ENCODE measurements at regions not wholly inside any gene's neighbourhood (a gene's known extent, or its start where the extent isn't known, plus 50 kb on each side); places are given as distances from the start of the nearest gene placed in this dataset.
"Not testable (repeated sequence)": the region's sequence is repeated elsewhere in the genome, so short reads cannot be mapped to it uniquely, and the experiment has no call there.

DNA sequence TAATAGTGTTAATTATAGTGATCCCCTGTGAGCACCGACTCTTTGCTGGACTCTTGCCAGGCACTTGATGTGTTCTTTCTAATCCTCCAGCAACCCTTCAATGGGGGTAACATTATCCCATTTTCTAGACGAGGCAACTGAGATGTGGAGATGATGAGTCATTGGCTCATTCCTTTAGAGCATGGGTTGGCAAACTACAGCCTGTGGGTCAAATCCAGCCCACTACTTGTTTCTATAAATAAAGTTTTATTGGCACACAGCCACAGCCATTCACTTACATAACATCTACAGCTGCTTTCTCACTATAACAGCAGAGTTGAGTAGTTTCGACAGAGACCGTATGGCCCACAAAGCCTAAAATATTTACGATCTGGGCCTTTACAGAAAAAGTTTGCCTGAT, 249.5 kb upstream of the KCNG1 start:
- ChIA-PET POLR2A (no interaction called here), CTCF (interaction anchor here (1.2 kb wide), 1 partner anchor 35 kb away, joined by 5 read pairs; no protein-coding TSS in a partner anchor)
- H3K79me2 ChIP-seq (ENCODE audit: insufficient read depth) = no peaks in the 10 kb centered on the region
- TF ChIP-seq FOSL2 (IDR thresholded peaks at IDR 0.05; ENCODE audit: borderline replicate concordance, low read depth) (peak; percentile 10; the same call in 1 of the 2 replicates), POLR2AphosphoS5 (IDR thresholded peaks at IDR 0.05; ENCODE audit: low read depth, low read length) (no peak), MEF2A (IDR thresholded peaks at IDR 0.05; ENCODE audit: borderline replicate concordance, low read depth) (peak; percentile 22; the same call in 1 of the 2 replicates), USF2 (IDR thresholded peaks at IDR 0.05; ENCODE audit: borderline replicate concordance, low read depth, low read length) (no peak), RCOR1 (IDR thresholded peaks at IDR 0.05; ENCODE audit: low read length) (no peak), NRF1 (IDR thresholded peaks at IDR 0.05; ENCODE audit: low read depth, low read length) (no peak), GABPA (IDR thresholded peaks at IDR 0.05; ENCODE audit: low read depth) (no peak), EP300 (IDR thresholded peaks at IDR 0.05; ENCODE audit: borderline replicate concordance in 1 of 2, low read depth in 1 of 2, low read length in 1 of 2) (no peak)
- no peaks in the 10 kb centered on the region for H3F3A ChIP-seq (replicated peaks; ENCODE audit: insufficient read depth)
- H3K4me1 ChIP-seq (ENCODE audit: control insufficient read depth in 1 of 2, insufficient read depth in 2 of 2, low read depth in 1 of 2, low read length in 1 of 2) = peaks cover 0 to 5% of the 10 kb centered on the region in 2 experiments; a peak in 1 of 4 replicates
- H3K9me2 ChIP-seq = no peaks in the 10 kb centered on the region
- no peaks in the 10 kb centered on the region for H4K20me1 ChIP-seq (ENCODE audit: insufficient read depth)
- no peaks in the 10 kb centered on the region for H3K36me3 ChIP-seq (replicated peaks in 1 of 2; ENCODE audit: control insufficient read depth in 1 of 2, insufficient read depth in 2 of 2, low read length in 1 of 2)
- H3K4me3 ChIP-seq (ENCODE audit: low read depth in 2 of 2, low read length in 1 of 2) = no peak overlapping the region
- no peak overlapping the region for H2AFZ ChIP-seq (ENCODE audit: low read depth)
- H3K4me2 ChIP-seq = no peak overlapping the region
- H3K9me3 ChIP-seq = no peaks in the 10 kb centered on the region
- no peak overlapping the region for H3K27ac ChIP-seq (ENCODE audit: low read depth in 2 of 2, low read length in 1 of 2)
- no peaks in the 10 kb centered on the region for H3K27me3 ChIP-seq (ENCODE audit: insufficient read depth)
- DNase-seq = no peak
- H3K9ac ChIP-seq = no peak overlapping the region
- 62% methylated on average over 5 of the region's 5 CpGs for WGBS (ENCODE audit: low lambda C conversion rate)

DNA sequence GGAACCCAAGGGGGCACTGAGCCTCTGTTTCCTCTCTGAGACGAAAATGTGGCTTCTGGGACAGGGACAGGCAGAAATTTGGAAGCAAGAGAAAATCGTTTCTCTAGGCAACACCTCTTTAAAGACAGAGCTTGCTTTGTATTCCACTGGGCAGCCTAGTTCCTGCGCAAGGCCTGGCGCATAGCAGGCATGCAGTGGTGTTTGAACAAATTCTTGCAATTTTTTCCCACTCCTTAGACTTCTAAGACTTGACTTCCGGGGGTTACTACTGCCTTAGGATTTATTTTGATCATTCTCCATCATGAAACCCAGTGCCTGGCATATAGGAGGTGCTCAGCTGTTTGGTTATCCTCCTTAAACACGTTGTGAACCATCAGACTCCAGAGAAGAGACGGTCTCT, 249.0 kb upstream of the KCNG1 start:
- no peak for DNase-seq
- H3K4me3 ChIP-seq (ENCODE audit: low read depth in 2 of 2, low read length in 1 of 2) = no peak overlapping the region
- no peaks in the 10 kb centered on the region for H4K20me1 ChIP-seq (ENCODE audit: insufficient read depth)
- H3K36me3 ChIP-seq (replicated peaks in 1 of 2; ENCODE audit: control insufficient read depth in 1 of 2, insufficient read depth in 2 of 2, low read length in 1 of 2) = no peaks in the 10 kb centered on the region
- H3K27ac ChIP-seq (ENCODE audit: low read depth in 2 of 2, low read length in 1 of 2) = no peak overlapping the region
- H3K4me1 ChIP-seq (ENCODE audit: control insufficient read depth in 1 of 2, insufficient read depth in 2 of 2, low read depth in 1 of 2, low read length in 1 of 2) = peaks cover 0 to 5% of the 10 kb centered on the region in 2 experiments; a peak in 1 of 4 replicates
- H3K9me2 ChIP-seq = no peaks in the 10 kb centered on the region
- H3K79me2 ChIP-seq (ENCODE audit: insufficient read depth) = no peaks in the 10 kb centered on the region
- no peak overlapping the region for H3K9ac ChIP-seq
- no peak overlapping the region for H3K4me2 ChIP-seq
- TF ChIP-seq EZH2phosphoT487 (IDR thresholded peaks at IDR 0.05; ENCODE audit: borderline replicate concordance, low read depth) = no peak
- TF ChIP-seq FOSL2 (IDR thresholded peaks at IDR 0.05; ENCODE audit: borderline replicate concordance, low read depth) = no peak
- TF ChIP-seq, protein P1, sequence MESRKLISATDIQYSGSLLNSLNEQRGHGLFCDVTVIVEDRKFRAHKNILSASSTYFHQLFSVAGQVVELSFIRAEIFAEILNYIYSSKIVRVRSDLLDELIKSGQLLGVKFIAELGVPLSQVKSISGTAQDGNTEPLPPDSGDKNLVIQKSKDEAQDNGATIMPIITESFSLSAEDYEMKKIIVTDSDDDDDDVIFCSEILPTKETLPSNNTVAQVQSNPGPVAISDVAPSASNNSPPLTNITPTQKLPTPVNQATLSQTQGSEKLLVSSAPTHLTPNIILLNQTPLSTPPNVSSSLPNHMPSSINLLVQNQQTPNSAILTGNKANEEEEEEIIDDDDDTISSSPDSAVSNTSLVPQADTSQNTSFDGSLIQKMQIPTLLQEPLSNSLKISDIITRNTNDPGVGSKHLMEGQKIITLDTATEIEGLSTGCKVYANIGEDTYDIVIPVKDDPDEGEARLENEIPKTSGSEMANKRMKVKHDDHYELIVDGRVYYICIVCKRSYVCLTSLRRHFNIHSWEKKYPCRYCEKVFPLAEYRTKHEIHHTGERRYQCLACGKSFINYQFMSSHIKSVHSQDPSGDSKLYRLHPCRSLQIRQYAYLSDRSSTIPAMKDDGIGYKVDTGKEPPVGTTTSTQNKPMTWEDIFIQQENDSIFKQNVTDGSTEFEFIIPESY (IDR thresholded peaks at IDR 0.05; ENCODE audit: borderline replicate concordance, low read depth) = no peak
- ChIA-PET POLR2A (no interaction called here), CTCF (no interaction called here)
- H3K9me3 ChIP-seq = no peaks in the 10 kb centered on the region
- H3F3A ChIP-seq (replicated peaks; ENCODE audit: insufficient read depth) = no peaks in the 10 kb centered on the region
- H3K27me3 ChIP-seq (ENCODE audit: insufficient read depth) = no peaks in the 10 kb centered on the region
- WGBS (ENCODE audit: low lambda C conversion rate) = 65% methylated on average over 7 of the region's 7 CpGs
- no peak overlapping the region for H2AFZ ChIP-seq (ENCODE audit: low read depth)

DNA sequence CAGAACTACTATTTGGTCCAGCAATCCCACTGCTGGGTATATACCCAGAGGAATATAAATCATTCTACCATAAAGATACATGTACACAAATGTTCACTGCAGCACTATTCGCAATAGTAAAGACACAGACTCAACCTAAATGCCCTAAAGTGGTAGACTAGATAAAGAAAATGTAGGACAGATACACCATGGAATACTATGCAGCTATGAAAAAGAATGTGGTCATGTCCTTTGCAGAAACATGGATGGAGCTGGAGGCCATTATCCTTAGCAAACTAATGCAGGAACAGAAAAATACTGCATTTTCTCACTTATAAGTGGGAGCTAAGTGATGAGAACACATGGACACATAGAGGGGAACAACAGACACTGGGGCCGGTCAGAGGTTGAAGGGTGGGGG, 248.4 kb upstream of the KCNG1 start:
- H4K20me1 ChIP-seq (ENCODE audit: insufficient read depth); H3K4me2 ChIP-seq; H3K27ac ChIP-seq (ENCODE audit: low read depth in 2 of 2, low read length in 1 of 2); H3K9ac ChIP-seq; H3K27me3 ChIP-seq (ENCODE audit: insufficient read depth); H3F3A ChIP-seq (replicated peaks; ENCODE audit: insufficient read depth); H3K9me3 ChIP-seq; DNase-seq; H3K9me2 ChIP-seq; H3K4me1 ChIP-seq (ENCODE audit: control insufficient read depth in 1 of 2, insufficient read depth in 2 of 2, low read depth in 1 of 2, low read length in 1 of 2); H3K79me2 ChIP-seq (ENCODE audit: insufficient read depth); H3K36me3 ChIP-seq (replicated peaks in 1 of 2; ENCODE audit: control insufficient read depth in 1 of 2, insufficient read depth in 2 of 2, low read length in 1 of 2); CTCF ChIA-PET; POLR2A ChIA-PET; H2AFZ ChIP-seq (ENCODE audit: low read depth); H3K4me3 ChIP-seq (ENCODE audit: low read depth in 2 of 2, low read length in 1 of 2): not testable (repeated sequence)
- 42% methylated on average over 2 of the region's 2 CpGs for WGBS (ENCODE audit: low lambda C conversion rate)

All from SK-N-SH (cell line).